NCI-H82 treated with DMSO at 0.1 percent for 48 hours (cell line): ENCODE measurements at regions not wholly inside any gene's neighbourhood (a gene's known extent, or its start where the extent isn't known, plus 50 kb on each side); places are given as distances from the start of the nearest gene placed in this dataset.
"Not testable (repeated sequence)": the region's sequence is repeated elsewhere in the genome, so short reads cannot be mapped to it uniquely, and the experiment has no call there.

Source experiments
- DNase-seq: peaks from one replicate; lab custom pipeline; 2025; ENCODE audit not compliant: unreplicated experiment; lab: John Stamatoyannopoulos, UW

DNA sequence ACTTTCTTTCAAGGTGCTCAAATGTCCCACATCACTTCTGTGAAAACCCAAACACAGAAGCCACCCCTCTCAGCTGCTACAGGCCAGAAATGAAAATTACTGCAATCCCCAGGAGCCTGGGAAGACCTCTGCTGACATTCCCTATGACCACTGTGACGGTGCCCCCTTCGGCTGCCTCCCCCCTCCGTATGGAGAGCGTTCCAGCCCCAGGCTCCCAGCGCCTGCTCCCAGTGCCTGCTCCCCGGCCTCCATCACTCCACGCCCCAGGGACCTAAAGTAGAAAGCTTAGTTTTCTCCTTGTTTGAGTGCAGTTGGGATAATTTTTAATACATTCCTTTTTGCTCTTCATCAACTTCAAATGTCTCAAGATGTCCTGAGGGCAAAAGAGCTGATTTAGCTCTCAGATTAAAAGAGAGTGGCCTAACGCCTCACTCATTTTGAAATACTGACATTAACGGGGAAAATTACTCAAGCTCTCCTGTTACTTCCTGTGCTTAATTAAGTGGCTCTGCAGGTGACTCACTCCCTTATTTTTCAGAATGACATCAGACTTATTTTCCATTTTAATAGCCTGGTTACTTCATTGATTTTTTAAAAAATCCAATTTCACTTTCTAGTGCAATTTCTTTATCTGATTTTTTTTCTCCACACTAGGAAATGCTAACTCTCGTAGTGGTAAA is 112.8 kb upstream of the PLGLB2 start:
- not testable (repeated sequence) for DNase-seq

- DNase-seq, result not testable (repeated sequence)
Measured at GRCh38 chr2:87636246-87636645, 111.6 kb upstream of the PLGLB2 start.

DNA sequence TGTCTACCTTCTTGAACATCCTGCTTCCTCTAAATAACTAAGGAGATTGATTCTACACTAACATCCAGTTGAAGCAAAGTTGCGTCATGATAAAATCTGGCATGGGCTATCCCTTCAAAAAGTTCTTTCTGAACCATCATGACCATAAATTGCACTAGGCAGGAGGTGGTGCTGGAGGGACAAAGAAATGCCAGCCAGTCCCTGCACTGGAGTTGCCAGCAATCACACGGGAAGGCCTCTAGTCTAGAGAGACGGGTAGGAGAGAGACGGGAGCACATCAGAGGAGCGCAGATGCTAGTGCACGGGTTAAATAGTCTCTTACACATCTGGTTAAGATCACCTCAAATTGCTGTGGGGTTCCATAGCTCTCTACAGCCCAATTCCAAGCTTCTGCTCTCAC is 111.2 kb upstream of the PLGLB2 start:
- not testable (repeated sequence) for DNase-seq

DNA sequence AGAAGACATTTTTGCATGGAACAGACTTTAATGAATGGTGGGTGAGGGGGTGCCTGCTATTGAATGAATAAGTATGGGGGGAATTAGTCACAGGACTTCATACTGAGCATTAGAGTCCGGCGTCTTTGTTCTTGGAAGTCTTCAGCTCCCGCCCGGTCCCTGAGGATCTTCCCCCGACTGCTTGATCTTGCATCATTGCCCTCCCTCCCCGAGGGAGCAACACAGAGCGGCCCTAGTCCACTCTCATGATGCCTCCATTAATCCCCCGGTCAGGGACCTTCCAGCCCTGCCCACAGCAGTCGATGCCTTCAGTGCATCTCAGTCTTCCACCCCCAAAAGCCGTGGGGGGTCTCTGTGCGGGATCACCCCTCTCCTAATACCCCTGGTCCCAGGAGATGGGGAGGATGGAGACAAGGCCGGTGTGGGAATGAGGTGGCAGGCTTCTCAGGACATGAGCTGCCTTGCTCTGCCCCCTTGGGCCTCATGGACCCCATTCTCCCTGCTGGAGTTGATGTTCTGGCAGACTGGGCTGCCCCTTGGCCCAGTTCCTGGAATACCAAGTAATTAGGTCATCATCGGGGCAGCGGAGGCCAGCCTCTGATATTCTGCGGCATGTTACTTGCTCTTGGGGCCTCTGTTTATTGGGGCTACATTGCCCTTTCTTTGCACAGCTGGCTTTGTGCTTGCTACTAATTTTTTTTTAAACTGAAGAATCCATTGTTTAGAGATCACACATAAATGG is 110.5 kb upstream of the PLGLB2 start:
- DNase-seq, result not testable (repeated sequence)

DNA sequence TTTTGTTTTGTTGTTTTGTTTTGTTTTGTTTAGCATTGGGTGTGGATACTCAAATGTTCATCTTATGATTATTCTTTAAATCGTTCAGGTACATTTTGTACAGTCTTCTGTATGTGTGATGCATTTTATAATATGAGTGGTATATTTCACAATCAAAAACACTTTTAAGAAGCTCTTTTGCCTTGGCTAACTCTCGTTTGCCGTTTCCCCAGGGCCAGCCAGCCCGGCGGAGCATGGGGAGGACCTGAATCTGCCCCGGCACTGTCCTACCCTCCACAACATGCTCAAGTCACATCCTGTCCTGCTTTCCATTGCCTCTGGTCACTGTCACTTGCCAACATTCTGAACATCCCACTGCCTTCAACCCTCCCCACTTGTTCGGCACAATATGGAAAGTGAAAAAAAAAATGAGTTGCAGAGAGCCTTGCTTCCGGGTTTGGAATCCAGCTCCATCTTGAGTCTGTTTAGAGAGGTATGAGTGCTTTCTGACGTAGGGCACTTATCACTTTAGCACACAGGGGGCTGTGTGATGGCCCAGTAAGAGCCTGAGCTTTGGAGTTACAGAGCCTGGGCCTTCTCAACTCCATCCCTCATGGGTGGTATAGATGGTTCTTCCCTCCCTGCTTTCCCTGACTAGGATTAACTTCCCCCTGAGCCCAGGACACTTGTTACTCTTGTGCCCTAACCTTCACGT is 109.6 kb upstream of the PLGLB2 start:
- not testable (repeated sequence) for DNase-seq

- not testable (repeated sequence) for DNase-seq
Measured at GRCh38 chr2:87638872-87639271, 109.0 kb upstream of the PLGLB2 start.

- not testable (repeated sequence) for DNase-seq
Measured at GRCh38 chr2:87639801-87640440, 108.0 kb upstream of the PLGLB2 start.

DNA sequence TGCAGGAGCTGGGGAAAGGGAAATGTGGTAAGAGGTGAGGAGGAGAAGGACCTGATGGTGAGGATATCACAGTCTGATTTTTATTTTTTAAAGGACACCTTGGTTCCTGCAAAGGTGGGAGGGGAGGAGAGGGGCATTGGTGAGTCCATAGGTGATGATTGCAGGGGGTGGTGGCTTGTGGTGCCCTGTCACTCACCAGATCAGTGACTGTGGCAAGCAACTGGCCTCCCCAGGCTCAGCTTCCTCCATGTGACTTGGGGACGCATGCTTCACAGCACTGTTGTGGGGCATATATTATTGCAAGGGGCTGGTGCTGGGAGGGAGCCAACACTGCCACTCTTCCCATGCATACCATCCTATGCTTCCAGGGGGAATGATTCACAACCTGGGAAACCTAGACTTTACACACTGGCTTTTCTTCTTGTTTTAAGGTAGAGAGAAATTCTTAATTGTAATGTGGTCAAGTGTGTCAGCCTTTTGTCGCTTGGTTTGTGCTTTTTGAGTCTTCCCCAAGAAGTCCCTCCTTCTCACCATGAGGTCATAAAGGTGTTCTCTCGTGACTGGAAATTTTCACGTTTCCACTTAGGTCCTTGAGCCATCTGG is 106.8 kb upstream of the PLGLB2 start:
- DNase-seq, result not testable (repeated sequence)

- not testable (repeated sequence) for DNase-seq
Measured at GRCh38 chr2:87643165-87643564, 104.7 kb upstream of the PLGLB2 start.

DNA sequence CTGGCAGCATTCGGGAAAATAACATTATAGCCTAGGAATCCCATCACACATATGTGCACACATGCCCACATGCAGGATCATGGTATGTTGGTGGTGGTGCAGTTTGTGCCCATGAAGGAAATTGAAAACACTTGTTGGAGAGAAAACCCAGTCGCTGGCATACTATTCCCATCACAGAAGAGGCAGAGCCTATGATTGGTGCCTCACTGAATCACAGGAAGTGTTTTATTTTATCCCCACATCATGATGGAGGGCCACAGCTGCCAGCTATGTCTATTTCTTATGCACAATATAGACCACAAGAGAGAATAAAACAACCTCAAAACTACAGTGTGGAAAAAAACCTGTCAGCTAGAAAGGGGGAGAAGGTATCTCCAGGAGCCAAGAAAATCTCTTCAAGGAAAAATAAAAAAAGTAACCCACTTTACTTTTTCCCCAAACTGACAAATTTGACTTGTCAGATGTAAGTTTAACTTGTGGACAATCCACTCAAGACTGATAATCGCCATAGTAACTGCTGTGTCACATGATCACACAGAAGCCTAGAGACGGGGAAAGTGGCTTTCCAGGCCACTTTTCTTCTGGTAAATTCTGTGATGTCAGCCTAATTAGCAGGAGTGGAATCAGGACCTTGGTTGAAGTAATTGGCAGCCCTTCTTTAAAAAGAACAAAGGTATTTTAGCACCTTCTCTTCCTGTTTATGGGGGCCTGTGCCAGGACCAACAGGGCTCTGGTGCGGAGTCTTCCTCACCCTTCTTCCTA is 100.0 kb upstream of the PLGLB2 start:
- not testable (repeated sequence) for DNase-seq

DNA sequence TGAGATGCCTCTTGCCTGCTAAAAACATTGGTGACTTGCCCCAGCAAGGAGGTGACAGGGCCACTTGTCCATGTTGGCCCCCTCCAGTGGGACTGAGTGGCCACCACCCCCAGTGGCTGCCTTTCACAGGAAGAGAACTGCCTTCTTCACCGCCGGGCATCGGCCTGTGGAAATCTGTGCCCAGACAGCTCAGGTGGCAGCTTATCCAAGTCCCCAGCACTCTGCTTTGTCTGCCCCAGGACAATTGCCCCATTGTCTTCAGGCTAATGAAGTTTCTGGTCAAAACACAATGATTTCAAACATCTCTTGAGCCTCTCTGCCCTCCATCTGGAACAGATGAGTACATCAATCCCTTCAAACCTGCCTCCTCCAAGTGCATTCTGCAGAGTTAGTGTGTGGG is 99.1 kb upstream of the PLGLB2 start:
- not testable (repeated sequence) for DNase-seq

GRCh38 chr2:87649871-87650270 is 98.0 kb upstream of the PLGLB2 start:
- DNase-seq, result not testable (repeated sequence)

DNA sequence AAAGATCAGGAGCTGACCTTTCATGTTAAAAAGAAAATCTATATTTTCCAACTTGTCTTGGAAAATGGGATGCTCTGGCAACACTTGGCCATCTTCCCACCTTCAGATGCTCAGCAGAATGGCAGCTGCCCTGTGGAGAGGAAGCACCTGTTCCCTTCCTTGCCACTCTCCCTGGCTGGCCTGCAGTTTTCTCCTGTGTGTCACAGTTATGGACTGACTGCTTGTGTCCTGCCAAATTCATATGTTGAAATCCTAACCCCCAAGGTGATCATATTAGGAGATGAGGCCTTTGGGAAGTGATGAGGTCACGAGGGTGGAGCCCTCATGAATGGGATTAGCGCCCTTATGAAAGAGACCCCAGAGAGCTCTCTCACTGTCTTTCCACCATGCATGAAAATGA is 97.0 kb upstream of the PLGLB2 start:
- not testable (repeated sequence) for DNase-seq

- DNase-seq, result not testable (repeated sequence)
Measured at GRCh38 chr2:87651589-87651988, 96.3 kb upstream of the PLGLB2 start.

DNA sequence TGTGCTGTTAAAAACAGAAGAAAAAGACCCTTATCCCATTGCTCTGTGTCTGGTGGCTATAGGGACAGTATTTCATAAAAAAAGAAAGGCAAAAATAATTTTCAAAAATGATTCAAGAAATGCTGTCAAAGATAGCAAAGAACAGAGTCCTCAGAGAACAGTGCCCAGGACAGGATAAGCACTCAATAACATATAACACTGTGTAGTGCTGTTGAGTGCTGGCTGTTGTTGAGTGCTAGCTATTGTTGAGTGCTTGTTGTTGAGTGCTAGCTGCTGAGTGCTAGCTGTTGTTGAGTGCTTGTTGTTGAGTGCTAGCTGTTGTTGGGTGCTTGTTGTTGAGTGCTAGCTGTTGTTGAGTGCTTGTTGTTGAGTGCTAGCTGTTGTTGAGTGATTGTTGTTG is 94.5 kb upstream of the PLGLB2 start:
- not testable (repeated sequence) for DNase-seq

DNA sequence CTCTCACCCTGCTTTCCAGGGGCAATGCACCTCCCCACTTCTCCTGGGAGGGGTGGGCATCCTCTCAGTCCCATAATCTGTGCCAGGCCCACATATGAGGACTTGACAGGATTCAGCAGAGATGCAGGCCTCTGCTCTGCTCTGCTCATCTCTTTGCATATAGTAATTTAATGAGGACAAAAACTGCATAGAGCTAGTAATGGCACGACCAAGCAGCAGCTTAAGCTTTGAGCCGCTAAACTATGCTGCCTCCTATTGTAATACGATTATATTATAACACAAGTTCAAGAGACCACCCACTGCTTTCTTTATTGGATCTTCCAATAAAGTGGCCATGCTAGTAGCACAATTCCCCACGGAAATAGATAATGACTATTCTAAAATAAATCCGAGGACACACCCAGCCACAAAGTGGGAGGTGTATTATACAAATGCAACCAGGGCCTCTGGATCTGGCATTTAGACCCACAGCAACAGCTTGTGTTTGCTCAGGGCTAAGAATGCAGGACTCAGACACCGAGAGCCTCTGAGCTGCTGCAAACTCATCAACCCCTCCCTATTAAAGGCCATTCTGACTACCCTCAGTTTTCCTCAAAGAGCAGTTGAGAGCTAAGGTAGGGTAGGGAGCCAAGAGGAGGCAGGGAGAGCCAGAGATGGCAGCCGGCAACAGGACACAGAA is 93.6 kb upstream of the PLGLB2 start:
- DNase-seq, result not testable (repeated sequence)

DNA sequence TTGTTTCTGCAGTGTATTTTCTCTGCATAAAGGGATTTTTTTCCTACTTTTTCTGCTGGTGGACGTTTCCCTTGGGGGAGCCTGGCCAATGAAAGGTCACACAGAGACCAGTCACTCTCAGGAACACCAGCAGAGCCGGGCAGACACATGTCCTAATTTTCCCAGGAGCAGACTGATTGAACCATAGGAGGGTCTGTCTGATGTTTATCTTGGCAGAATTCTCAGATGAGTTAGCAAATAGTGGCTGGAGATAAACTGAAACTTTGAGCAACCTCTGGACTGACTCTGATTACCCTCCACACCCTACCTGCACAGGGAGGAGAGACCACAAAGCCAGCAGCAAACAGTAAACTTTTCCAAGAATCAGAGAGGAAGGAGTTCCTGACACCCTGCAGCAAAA is 90.0 kb upstream of the PLGLB2 start:
- not testable (repeated sequence) for DNase-seq

DNA sequence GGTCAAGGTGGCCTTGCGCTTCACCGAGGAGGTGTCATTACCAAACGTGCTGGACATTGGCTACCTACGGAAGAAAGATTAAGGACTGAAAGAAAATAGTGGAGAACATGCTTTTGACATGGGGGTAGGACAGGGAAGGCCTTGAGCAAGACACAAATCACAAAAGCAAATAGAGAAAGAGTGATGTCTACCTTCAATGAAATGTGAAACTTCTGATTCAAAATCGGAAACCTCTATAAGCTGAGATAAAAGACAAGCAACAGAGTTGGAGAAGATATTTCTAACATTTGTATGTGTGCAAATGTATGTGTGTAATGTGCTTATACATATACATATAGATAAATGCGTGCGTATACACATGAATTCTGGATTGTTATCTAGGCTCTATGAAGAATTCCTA is 89.5 kb upstream of the PLGLB2 start:
- DNase-seq, result not testable (repeated sequence)

DNA sequence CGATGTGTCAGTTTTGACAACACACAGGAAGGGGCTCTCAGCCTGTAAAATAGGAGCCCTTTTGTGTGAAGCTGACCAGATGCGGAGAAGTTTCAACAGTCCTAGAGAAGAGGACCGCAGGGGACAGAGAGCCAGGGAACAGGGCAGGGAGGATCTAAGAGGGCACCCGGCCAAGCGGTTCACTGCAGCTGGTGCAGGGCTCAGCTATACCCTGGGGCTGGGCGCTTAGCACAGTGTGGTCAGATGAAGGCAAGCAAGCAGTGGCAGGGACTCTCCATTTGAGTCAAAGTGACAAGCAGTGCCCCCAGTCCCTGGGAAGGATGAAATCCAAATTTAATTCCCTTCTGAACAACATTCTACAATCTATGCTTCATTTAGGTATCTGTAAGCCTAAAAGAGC is 88.9 kb upstream of the PLGLB2 start:
- DNase-seq, result not testable (repeated sequence)

DNA sequence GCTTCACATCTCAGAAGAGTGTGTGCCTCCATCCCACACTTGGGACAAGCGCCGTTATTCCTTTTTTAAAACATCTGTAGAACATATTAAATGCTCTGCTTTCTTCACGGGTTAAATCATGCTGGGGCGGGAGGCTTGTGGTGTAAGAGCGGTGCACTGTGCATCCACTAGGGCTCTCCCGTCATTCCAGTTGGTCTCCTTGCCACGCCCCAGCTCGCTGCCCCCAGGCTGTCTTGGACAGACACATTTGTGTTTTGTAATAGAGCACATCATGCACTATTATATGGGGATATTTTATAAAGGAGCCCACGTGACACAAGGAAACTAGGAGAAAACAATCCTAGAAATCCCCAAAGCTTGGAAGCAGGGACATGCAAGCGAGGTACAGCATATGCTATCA is 87.7 kb upstream of the PLGLB2 start:
- DNase-seq, result not testable (repeated sequence)
